Esophagus muscularis mucosa (tissue), 4 donors: ENCODE measurements at regions not wholly inside any gene's neighbourhood (a gene's known extent, or its start where the extent isn't known, plus 50 kb on each side); places are given as distances from the start of the nearest gene placed in this dataset.

Source experiments
- CTCF ChIP-seq, 3 experiments: fragments of 200-600 bp in 2 of 3; fragments of 450-650 bp in 1 of 3; sonication (generic) in 2 of 3; IDR thresholded peaks; one replicate each; pipeline ENCODE4 v1.5.1; 2017 to 2019; ENCODE audit warnings: antibody characterized with exemption in 3 of 3, mild to moderate bottlenecking in 2 of 3, moderate library complexity in 1 of 3
- EP300 ChIP-seq: sonication (generic); formaldehyde crosslinking; IDR thresholded peaks from one replicate; pipeline ENCODE4 v1.6.1; 2017; ENCODE audit warnings: antibody characterized with exemption
- POLR2A ChIP-seq: fragments of 450-650 bp; IDR thresholded peaks from one replicate; pipeline ENCODE4 v1.6.1; 2017; ENCODE audit warnings: antibody characterized with exemption, moderate library complexity, mild to moderate bottlenecking, low read depth
- POLR2AphosphoS5 ChIP-seq, 2 donors: sonication (generic); formaldehyde crosslinking; IDR thresholded peaks; one replicate each; pipeline ENCODE4 v1.6.1; 2017; ENCODE audit warnings: antibody characterized with exemption in 2 of 2

GRCh38 chr4:17426222-17426621 is 85.7 kb downstream of the QDPR start:
- no peak for TF ChIP-seq CTCF (IDR thresholded peaks at IDR 0.05)
- no peak for TF ChIP-seq POLR2A
- no peak for TF ChIP-seq POLR2AphosphoS5 (IDR thresholded peaks at IDR 0.05)
- no peak for TF ChIP-seq EP300
